ENCODE measurements at regions not wholly inside any gene's neighbourhood (a gene's known extent, or its start where the extent isn't known, plus 50 kb on each side); places are given as distances from the start of the nearest gene placed in this dataset.
"Not testable (repeated sequence)": the region's sequence is repeated elsewhere in the genome, so short reads cannot be mapped to it uniquely, and the experiment has no call there.

GRCh38 chr6:169000022-169000421 is 253.6 kb downstream of the THBS2 start:
- Histone ChIP-seq H3K4me3 (no peak overlapping the region), H3K36me3 (no peaks in the 10 kb centered on the region), H3K4me1 (replicated peaks) (no peaks in the 10 kb centered on the region), H3K27me3 (replicated peaks) (no peaks in the 10 kb centered on the region), H3K27ac (no peak overlapping the region), H3K9me3 (replicated peaks) (no peaks in the 10 kb centered on the region)
- DNase-seq (ENCODE audit: low read depth in 1 of 2, low spot score in 2 of 2): no peak

- H3K9me3 ChIP-seq (replicated peaks): no peaks in the 10 kb centered on the region
- DNase-seq (ENCODE audit: low read depth in 1 of 2, low spot score in 2 of 2): no peak
- H3K36me3 ChIP-seq: no peaks in the 10 kb centered on the region
- H3K4me3 ChIP-seq: no peak overlapping the region
- H3K27ac ChIP-seq: no peak overlapping the region
- no peaks in the 10 kb centered on the region for H3K27me3 ChIP-seq (replicated peaks)
- no peaks in the 10 kb centered on the region for H3K4me1 ChIP-seq (replicated peaks)
These were observed 254.3 kb downstream of the THBS2 start for GRCh38 chr6:168999392-168999791.

- DNase-seq (ENCODE audit: low read depth in 1 of 2, low spot score in 2 of 2): no peak
- no peaks in the 10 kb centered on the region for H3K9me3 ChIP-seq (replicated peaks)
- no peaks in the 10 kb centered on the region for H3K36me3 ChIP-seq
- no peak overlapping the region for H3K27ac ChIP-seq
- no peak overlapping the region for H3K4me3 ChIP-seq
- no peaks in the 10 kb centered on the region for H3K4me1 ChIP-seq (replicated peaks)
- H3K27me3 ChIP-seq (replicated peaks): no peaks in the 10 kb centered on the region
These were observed 257.4 kb downstream of the THBS2 start for GRCh38 chr6:168996356-168996625.

GRCh38 chr6:168995526-168996355 is 257.9 kb downstream of the THBS2 start:
- Histone ChIP-seq H3K4me1 (replicated peaks) (no peaks in the 10 kb centered on the region), H3K9me3 (replicated peaks) (no peaks in the 10 kb centered on the region), H3K4me3 (no peak overlapping the region), H3K27me3 (replicated peaks) (no peaks in the 10 kb centered on the region), H3K27ac (no peak overlapping the region), H3K36me3 (no peaks in the 10 kb centered on the region)
- no peak for DNase-seq (ENCODE audit: low read depth in 1 of 2, low spot score in 2 of 2)

GRCh38 chr6:168994956-168995355 is 258.7 kb downstream of the THBS2 start:
- DNase-seq (ENCODE audit: low read depth in 1 of 2, low spot score in 2 of 2): no peak
- Histone ChIP-seq H3K27me3 (replicated peaks) (no peaks in the 10 kb centered on the region), H3K4me3 (no peak overlapping the region), H3K9me3 (replicated peaks) (no peaks in the 10 kb centered on the region), H3K36me3 (no peaks in the 10 kb centered on the region), H3K4me1 (replicated peaks) (no peaks in the 10 kb centered on the region), H3K27ac (no peak overlapping the region)

- no peak overlapping the region for H3K27ac ChIP-seq
- no peak overlapping the region for H3K4me3 ChIP-seq
- H3K36me3 ChIP-seq: no peaks in the 10 kb centered on the region
- no peaks in the 10 kb centered on the region for H3K9me3 ChIP-seq (replicated peaks)
- no peaks in the 10 kb centered on the region for H3K4me1 ChIP-seq (replicated peaks)
- no peak for DNase-seq (ENCODE audit: low read depth in 1 of 2, low spot score in 2 of 2)
- H3K27me3 ChIP-seq (replicated peaks): no peaks in the 10 kb centered on the region
These were observed 261.1 kb downstream of the THBS2 start for GRCh38 chr6:168992446-168993144.

GRCh38 chr6:168991695-168992094 is 262.0 kb downstream of the THBS2 start:
- not testable (repeated sequence) for DNase-seq (ENCODE audit: low read depth in 1 of 2, low spot score in 2 of 2); H3K4me1 ChIP-seq (replicated peaks); H3K9me3 ChIP-seq (replicated peaks); H3K4me3 ChIP-seq; H3K27me3 ChIP-seq (replicated peaks); H3K27ac ChIP-seq; H3K36me3 ChIP-seq

GRCh38 chr6:168990019-168990751 is 263.5 kb downstream of the THBS2 start:
- no peak overlapping the region for H3K27ac ChIP-seq
- H3K36me3 ChIP-seq: no peaks in the 10 kb centered on the region
- H3K9me3 ChIP-seq (replicated peaks): no peaks in the 10 kb centered on the region
- H3K4me3 ChIP-seq: no peak overlapping the region
- no peak for DNase-seq (ENCODE audit: low read depth in 1 of 2, low spot score in 2 of 2)
- no peaks in the 10 kb centered on the region for H3K27me3 ChIP-seq (replicated peaks)
- no peaks in the 10 kb centered on the region for H3K4me1 ChIP-seq (replicated peaks)

- Histone ChIP-seq H3K9me3 (replicated peaks) (no peaks in the 10 kb centered on the region), H3K27ac (no peak overlapping the region), H3K27me3 (replicated peaks) (no peaks in the 10 kb centered on the region), H3K4me3 (no peak overlapping the region), H3K36me3 (no peaks in the 10 kb centered on the region), H3K4me1 (replicated peaks) (no peaks in the 10 kb centered on the region)
- DNase-seq (ENCODE audit: low read depth in 1 of 2, low spot score in 2 of 2): no peak
These were observed 264.2 kb downstream of the THBS2 start for GRCh38 chr6:168989421-168989820.

GRCh38 chr6:168988801-168989200 is 264.8 kb downstream of the THBS2 start:
- H3K27me3 ChIP-seq (replicated peaks): no peaks in the 10 kb centered on the region
- H3K27ac ChIP-seq: no peak overlapping the region
- no peak for DNase-seq (ENCODE audit: low read depth in 1 of 2, low spot score in 2 of 2)
- no peaks in the 10 kb centered on the region for H3K4me1 ChIP-seq (replicated peaks)
- no peaks in the 10 kb centered on the region for H3K36me3 ChIP-seq
- no peak overlapping the region for H3K4me3 ChIP-seq
- H3K9me3 ChIP-seq (replicated peaks): no peaks in the 10 kb centered on the region

GRCh38 chr6:168988280-168988679 is 265.4 kb downstream of the THBS2 start:
- no peak overlapping the region for H3K4me3 ChIP-seq
- no peaks in the 10 kb centered on the region for H3K36me3 ChIP-seq
- no peak for DNase-seq (ENCODE audit: low read depth in 1 of 2, low spot score in 2 of 2)
- H3K27me3 ChIP-seq (replicated peaks): no peaks in the 10 kb centered on the region
- H3K9me3 ChIP-seq (replicated peaks): no peaks in the 10 kb centered on the region
- H3K27ac ChIP-seq: no peak overlapping the region
- no peaks in the 10 kb centered on the region for H3K4me1 ChIP-seq (replicated peaks)

- Histone ChIP-seq H3K27me3 (replicated peaks) (0 out of 2 replicates have a peak, but pooled peaks cover 3% of the 10 kb centered on the region), H3K27ac (no peak overlapping the region), H3K9me3 (replicated peaks) (no peaks in the 10 kb centered on the region), H3K4me1 (replicated peaks) (no peaks in the 10 kb centered on the region), H3K36me3 (no peaks in the 10 kb centered on the region), H3K4me3 (no peak overlapping the region)
- DNase-seq (ENCODE audit: low read depth in 1 of 2, low spot score in 2 of 2): no peak
These were observed 267.9 kb downstream of the THBS2 start for GRCh38 chr6:168985705-168986104.

GRCh38 chr6:168983925-168984324 is 269.7 kb downstream of the THBS2 start:
- H3K36me3 ChIP-seq: no peaks in the 10 kb centered on the region
- H3K27me3 ChIP-seq (replicated peaks): 0 out of 2 replicates have a peak, but pooled peaks cover 3% of the 10 kb centered on the region
- no peak for DNase-seq (ENCODE audit: low read depth in 1 of 2, low spot score in 2 of 2)
- no peaks in the 10 kb centered on the region for H3K4me1 ChIP-seq (replicated peaks)
- H3K9me3 ChIP-seq (replicated peaks): no peaks in the 10 kb centered on the region
- H3K4me3 ChIP-seq: no peak overlapping the region
- no peak overlapping the region for H3K27ac ChIP-seq

- Histone ChIP-seq H3K27me3 (replicated peaks) (0 out of 2 replicates have a peak, but pooled peaks cover 3% of the 10 kb centered on the region), H3K9me3 (replicated peaks) (no peaks in the 10 kb centered on the region), H3K4me3 (no peak overlapping the region), H3K27ac (no peak overlapping the region), H3K36me3 (no peaks in the 10 kb centered on the region), H3K4me1 (replicated peaks) (no peaks in the 10 kb centered on the region)
- DNase-seq (ENCODE audit: low read depth in 1 of 2, low spot score in 2 of 2): no peak
These were observed 272.5 kb downstream of the THBS2 start for GRCh38 chr6:168981187-168981586.
